Endothelial cell of hepatic sinusoid (primary cell): ENCODE measurements at regions not wholly inside any gene's neighbourhood (a gene's known extent, or its start where the extent isn't known, plus 50 kb on each side); places are given as distances from the start of the nearest gene placed in this dataset.
"Not testable (repeated sequence)": the region's sequence is repeated elsewhere in the genome, so short reads cannot be mapped to it uniquely, and the experiment has no call there.

Source experiments
- in situ Hi-C: cut with HindIII; loops from 2 replicates; pipeline ENCODE4 v1.10.0; 2017; ENCODE audit warnings: low sequenced_read_pairs

GRCh38 chr1:83527987-83528386 lies 470.9 kb downstream of the TTLL7 start:
- in situ Hi-C loops, result no loop called here

GRCh38 chr1:83520797-83521196 lies 478.1 kb downstream of the TTLL7 start:
- in situ Hi-C loops, result loop anchor here (5.0 kb wide), 1 partner anchor 52 kb away; no protein-coding TSS in a partner anchor

- in situ Hi-C loops, result no loop called here
These were observed 482.6 kb downstream of the TTLL7 start for GRCh38 chr1:83516369-83516768.

GRCh38 chr1:83515578-83516154 lies 483.3 kb downstream of the TTLL7 start:
- in situ Hi-C loops, result no loop called here

GRCh38 chr1:83512373-83513193 lies 486.3 kb downstream of the TTLL7 start:
- in situ Hi-C loops, result no loop called here

GRCh38 chr1:83511146-83511726 lies 487.7 kb downstream of the TTLL7 start:
- in situ Hi-C loops, result no loop called here

GRCh38 chr1:83509301-83509781 lies 489.6 kb downstream of the TTLL7 start:
- in situ Hi-C loops, result no loop called here

- in situ Hi-C loops, result no loop called here
These were observed 490.3 kb downstream of the TTLL7 start for GRCh38 chr1:83508485-83509151.

- in situ Hi-C loops, result no loop called here
These were observed 493.8 kb downstream of the TTLL7 start for GRCh38 chr1:83505148-83505547.

- in situ Hi-C loops, result no loop called here
These were observed 495.8 kb downstream of the TTLL7 start for GRCh38 chr1:83503153-83503552.

- in situ Hi-C loops, result no loop called here
These were observed 497.8 kb downstream of the TTLL7 start for GRCh38 chr1:83500987-83501591.

- in situ Hi-C loops, result no loop called here
These were observed 498.4 kb downstream of the TTLL7 start for GRCh38 chr1:83500531-83500930.

GRCh38 chr1:83499998-83500397 lies 498.9 kb downstream of the TTLL7 start:
- in situ Hi-C loops, result no loop called here

- in situ Hi-C loops, result no loop called here
These were observed 501.4 kb downstream of the TTLL7 start for GRCh38 chr1:83497563-83497962.

GRCh38 chr1:83495560-83495959 lies 503.4 kb downstream of the TTLL7 start:
- in situ Hi-C loops, result no loop called here

GRCh38 chr1:83493633-83494032 lies 505.3 kb downstream of the TTLL7 start:
- in situ Hi-C loops, result no loop called here

GRCh38 chr1:83491930-83492329 lies 507.0 kb downstream of the TTLL7 start:
- in situ Hi-C loops, result no loop called here

GRCh38 chr1:83490988-83491387 lies 507.9 kb downstream of the TTLL7 start:
- in situ Hi-C loops, result no loop called here

GRCh38 chr1:83488105-83488504 lies 510.8 kb downstream of the TTLL7 start:
- in situ Hi-C loops, result not testable (repeated sequence)

- in situ Hi-C loops, result not testable (repeated sequence)
These were observed 511.5 kb downstream of the TTLL7 start for GRCh38 chr1:83487460-83487859.
